ENCODE measurements at regions not wholly inside any gene's neighbourhood (a gene's known extent, or its start where the extent isn't known, plus 50 kb on each side); places are given as distances from the start of the nearest gene placed in this dataset.

GRCh38 chr15:35994876-35995275, 448.9 kb upstream of the DPH6 start:
- no peaks in the 10 kb centered on the region for H3K27me3 Mint-ChIP-seq
- no CpG with 5 or more reads among the region's 1 CpG for WGBS (ENCODE audit: insufficient coverage)
- no peaks in the 10 kb centered on the region for H3K4me1 ChIP-seq (ENCODE audit: control insufficient read depth in 2 of 2, insufficient read depth in 2 of 2, low read length in 2 of 2)
- no peaks in the 10 kb centered on the region for H3K4me1 Mint-ChIP-seq
- CTCF ChIA-PET, result no interaction called here
- H4K20me1 ChIP-seq (ENCODE audit: control insufficient read depth, insufficient read depth, low read length, poor library complexity, severe bottlenecking), result no peaks in the 10 kb centered on the region
- TF ChIP-seq EZH2 (IDR thresholded peaks at IDR 0.05; ENCODE audit: borderline replicate concordance, insufficient read depth, low read depth, low read length, poor library complexity, severe bottlenecking) (no peak), CTCF (IDR thresholded peaks at IDR 0.05) (no peak)
- ATAC-seq (ENCODE audit: low read depth), result no peak
- H3K9me3 ChIP-seq (ENCODE audit: control extremely low read depth in 1 of 3, control insufficient read depth in 2 of 3, insufficient read depth in 1 of 3, low read length in 2 of 3), result no peaks in the 10 kb centered on the region
- intact Hi-C loops (cut with micrococcal nuclease), result no loop called here
- no peak overlapping the region for H2AFZ ChIP-seq (ENCODE audit: insufficient read depth, low read depth, low read length, poor library complexity, severe bottlenecking)
- no peak overlapping the region for H3K4me2 ChIP-seq (replicated peaks; ENCODE audit: low read depth, low read length, poor library complexity, severe bottlenecking)
- POLR2A ChIA-PET, result no interaction called here
- H3K4me3 ChIP-seq (ENCODE audit: control extremely low read depth in 1 of 5, extremely low read depth in 1 of 5, insufficient read depth in 1 of 5, low read depth in 2 of 5, low read length in 4 of 5), result no peak overlapping the region
- H3K36me3 ChIP-seq (replicated peaks in 1 of 2; ENCODE audit: control extremely low read depth in 1 of 2, control insufficient read depth in 1 of 2, extremely low read depth in 1 of 2, insufficient read depth in 2 of 2, low read length in 1 of 2), result no peaks in the 10 kb centered on the region
- H3K9ac ChIP-seq (ENCODE audit: low read length), result no peak overlapping the region
- no peak for DNase-seq
- H3K27me3 ChIP-seq (replicated peaks in 1 of 4; ENCODE audit: control extremely low read depth in 1 of 4, control insufficient read depth in 3 of 4, insufficient read depth in 4 of 4, low read length in 3 of 4), result no peaks in the 10 kb centered on the region
- H3K27ac ChIP-seq (ENCODE audit: low read length in 2 of 2), result no peak overlapping the region
- no peaks in the 10 kb centered on the region for H3K79me2 ChIP-seq (ENCODE audit: control insufficient read depth, insufficient read depth, low read length)
- H3K27ac Mint-ChIP-seq, result no peak overlapping the region
- no peak overlapping the region for H3K4me3 Mint-ChIP-seq
- H3K9me3 Mint-ChIP-seq (ENCODE audit: insufficient read depth), result peaks cover 2% of the 10 kb centered on the region

GRCh38 chr15:35998663-35999602, 453.0 kb upstream of the DPH6 start:
- Histone ChIP-seq H3K79me2 (ENCODE audit: control insufficient read depth, insufficient read depth, low read length) (no peaks in the 10 kb centered on the region), H2AFZ (ENCODE audit: insufficient read depth, low read depth, low read length, poor library complexity, severe bottlenecking) (no peak overlapping the region), H3K4me3 (ENCODE audit: control extremely low read depth in 1 of 5, extremely low read depth in 1 of 5, insufficient read depth in 1 of 5, low read depth in 2 of 5, low read length in 4 of 5) (no peak overlapping the region), H3K27me3 (replicated peaks in 1 of 4; ENCODE audit: control extremely low read depth in 1 of 4, control insufficient read depth in 3 of 4, insufficient read depth in 4 of 4, low read length in 3 of 4) (no peaks in the 10 kb centered on the region), H3K4me1 (ENCODE audit: control insufficient read depth in 2 of 2, insufficient read depth in 2 of 2, low read length in 2 of 2) (no peaks in the 10 kb centered on the region), H3K27ac (ENCODE audit: low read length in 2 of 2) (no peak overlapping the region), H3K9me3 (ENCODE audit: control extremely low read depth in 1 of 3, control insufficient read depth in 2 of 3, insufficient read depth in 1 of 3, low read length in 2 of 3) (no peaks in the 10 kb centered on the region), H3K4me2 (replicated peaks; ENCODE audit: low read depth, low read length, poor library complexity, severe bottlenecking) (no peak overlapping the region), H3K36me3 (replicated peaks in 1 of 2; ENCODE audit: control extremely low read depth in 1 of 2, control insufficient read depth in 1 of 2, extremely low read depth in 1 of 2, insufficient read depth in 2 of 2, low read length in 1 of 2) (no peaks in the 10 kb centered on the region), H3K9ac (ENCODE audit: low read length) (no peak overlapping the region), H4K20me1 (ENCODE audit: control insufficient read depth, insufficient read depth, low read length, poor library complexity, severe bottlenecking) (no peaks in the 10 kb centered on the region)
- Mint-ChIP-seq H3K9me3 (ENCODE audit: insufficient read depth) (peaks cover 2% of the 10 kb centered on the region), H3K27ac (no peak overlapping the region), H3K4me3 (no peak overlapping the region), H3K4me1 (no peaks in the 10 kb centered on the region), H3K27me3 (no peaks in the 10 kb centered on the region)
- no peak for TF ChIP-seq EZH2 (IDR thresholded peaks at IDR 0.05; ENCODE audit: borderline replicate concordance, insufficient read depth, low read depth, low read length, poor library complexity, severe bottlenecking)
- no peak for TF ChIP-seq CTCF (IDR thresholded peaks at IDR 0.05)
- ATAC-seq (ENCODE audit: low read depth) (no peak), DNase-seq (no peak)
- CTCF ChIA-PET, result no interaction called here
- POLR2A ChIA-PET, result interaction anchor here (0.6 kb wide), 1 partner anchor 9 kb away, joined by 4 read pairs; no protein-coding TSS in a partner anchor
- WGBS (ENCODE audit: insufficient coverage), result 93% methylated on average over 3 of the region's 7 CpGs
- intact Hi-C loops (cut with micrococcal nuclease), result no loop called here
